Ramos (cell line): ENCODE measurements at regions not wholly inside any gene's neighbourhood (a gene's known extent, or its start where the extent isn't known, plus 50 kb on each side); places are given as distances from the start of the nearest gene placed in this dataset.

Experiments used
- in situ Hi-C: fragments of 300-500 bp; cut with MboI; formaldehyde crosslinking; loops from one replicate; pipeline ENCODE4 v1.14.3; 2022; ENCODE audit warnings: low sequenced_read_pairs; ENCODE audit not compliant: unreplicated experiment

DNA sequence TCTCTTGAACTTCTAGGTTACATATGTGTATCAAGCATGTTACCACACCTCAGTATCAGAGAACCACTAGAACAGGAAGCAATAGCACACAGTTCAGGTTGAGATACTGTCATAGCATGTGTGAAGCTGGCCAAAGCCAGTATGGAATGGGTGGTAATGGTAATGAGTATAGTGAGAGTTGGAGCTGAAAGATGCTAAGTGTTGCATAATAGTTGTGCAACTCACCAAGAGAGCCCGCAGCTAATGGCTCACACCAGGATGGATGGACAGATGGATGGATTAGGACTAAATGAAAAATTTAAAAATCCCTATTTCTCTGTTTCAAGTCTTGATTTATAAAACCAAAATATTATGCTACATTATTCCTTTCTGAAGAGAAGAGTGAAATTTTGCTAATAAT is 53.4 kb upstream of the KCNN2 start:
- in situ Hi-C loops = no loop called here

DNA sequence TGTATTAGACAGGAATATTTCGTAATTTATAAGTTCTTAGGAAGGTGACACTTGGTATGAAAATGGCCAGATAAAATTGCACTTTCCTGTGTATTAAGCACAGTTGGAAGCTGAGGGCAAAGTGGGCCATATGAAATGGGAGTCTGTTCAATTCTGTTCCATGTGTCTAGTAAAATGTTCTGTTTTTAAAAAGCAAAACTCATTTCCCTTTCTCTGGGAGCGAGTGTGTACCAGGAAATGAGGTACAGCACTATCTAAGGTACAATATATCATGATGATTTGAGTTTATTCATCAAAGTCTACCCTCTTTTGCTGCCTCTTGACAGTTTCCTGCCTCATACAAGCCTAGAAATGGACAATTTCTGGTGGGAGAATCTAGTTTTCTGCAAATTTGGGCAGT is 51.2 kb upstream of the KCNN2 start:
- in situ Hi-C loops = no loop called here

DNA sequence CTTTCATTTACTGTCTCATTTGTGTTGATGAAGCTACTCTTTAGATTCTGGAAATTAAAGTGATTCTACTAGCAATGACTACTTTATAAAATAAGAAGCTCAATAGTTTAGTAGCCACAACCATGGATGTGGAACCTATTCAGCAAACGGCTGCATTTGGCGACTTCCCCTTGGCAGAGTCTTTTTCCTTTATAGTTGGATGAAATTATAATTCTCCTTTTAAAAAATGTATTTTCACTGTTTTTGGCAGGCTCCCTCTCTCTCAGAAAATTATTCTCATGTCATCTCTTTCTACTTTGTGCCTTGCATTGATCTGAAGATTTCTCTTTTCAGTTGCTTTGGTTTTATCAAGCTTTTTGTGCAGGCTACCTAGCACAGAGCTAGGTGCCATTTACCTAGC is 50.6 kb upstream of the KCNN2 start:
- in situ Hi-C loops = no loop called here

DNA sequence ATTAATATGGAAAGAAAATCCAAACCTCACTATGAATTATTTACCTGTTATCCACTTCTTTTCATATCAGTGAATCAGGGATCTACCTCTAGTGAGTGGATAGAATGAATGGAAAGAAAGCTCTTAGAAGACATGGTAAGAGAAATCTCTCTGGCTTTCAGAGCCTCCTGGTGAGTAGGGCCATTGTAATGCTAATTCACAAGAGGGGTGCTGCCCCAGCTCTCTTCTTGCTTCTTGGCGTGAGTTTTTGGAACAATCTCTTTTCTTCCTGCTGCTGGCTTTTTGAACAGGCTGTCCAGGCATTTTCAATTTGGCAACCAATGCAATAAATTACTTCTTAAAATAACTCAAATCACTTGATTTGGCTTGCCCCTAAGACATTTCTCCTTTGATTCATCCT is 49.9 kb upstream of the KCNN2 start:
- in situ Hi-C loops = no loop called here
